HG02840 (cell line): ENCODE measurements at regions not wholly inside any gene's neighbourhood (a gene's known extent, or its start where the extent isn't known, plus 50 kb on each side); places are given as distances from the start of the nearest gene placed in this dataset.

Source experiments
- ATAC-seq: cut with Tn5 transposase; IDR thresholded peaks from one replicate; pipeline ENCODE4 v1.9.1; 2021; ENCODE audit warnings: mild to moderate bottlenecking, moderate library complexity, moderate number of reproducible peaks; ENCODE audit not compliant: unreplicated experiment, low FRiP score

GRCh38 chr9:115988701-115989100 lies 164.9 kb upstream of the PAPPA start:
- ATAC-seq = no peak

- no peak for ATAC-seq
These were observed 163.8 kb upstream of the PAPPA start for GRCh38 chr9:115989831-115990230.

GRCh38 chr9:115992834-115993233 lies 160.8 kb upstream of the PAPPA start:
- ATAC-seq = no peak

GRCh38 chr9:115997923-115998322 lies 155.7 kb upstream of the PAPPA start:
- no peak for ATAC-seq

GRCh38 chr9:115998666-115999065 lies 154.9 kb upstream of the PAPPA start:
- ATAC-seq = no peak

- ATAC-seq = no peak
These were observed 154.1 kb upstream of the PAPPA start for GRCh38 chr9:115999498-115999897.

DNA sequence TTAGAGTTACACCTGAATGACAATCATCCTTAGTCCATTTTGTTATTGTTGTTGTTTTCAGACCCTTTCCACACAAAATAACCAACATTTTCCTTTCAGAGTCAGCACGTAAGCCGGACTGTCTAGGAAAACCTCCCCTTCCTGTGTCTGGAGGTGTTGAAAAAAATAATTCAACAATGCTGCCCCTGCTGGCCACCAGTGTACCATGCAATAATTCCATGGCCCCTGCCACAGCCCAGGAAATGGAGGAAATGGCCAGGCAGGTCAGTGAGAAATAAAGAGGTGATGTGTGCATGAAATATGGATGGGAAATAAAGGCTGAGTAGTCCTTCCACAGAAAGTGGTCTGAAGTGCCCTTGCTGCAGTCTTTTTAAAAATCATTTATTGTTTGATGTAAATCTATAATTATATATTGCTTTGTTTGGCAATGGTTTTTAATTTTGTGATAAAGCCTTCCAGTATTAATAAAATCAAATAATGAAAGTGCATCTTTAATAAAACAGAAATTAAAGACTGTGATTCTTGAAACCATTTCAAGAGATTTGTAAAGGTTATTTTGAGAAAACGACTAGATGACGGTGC lies 152.8 kb upstream of the PAPPA start:
- no peak for ATAC-seq

DNA sequence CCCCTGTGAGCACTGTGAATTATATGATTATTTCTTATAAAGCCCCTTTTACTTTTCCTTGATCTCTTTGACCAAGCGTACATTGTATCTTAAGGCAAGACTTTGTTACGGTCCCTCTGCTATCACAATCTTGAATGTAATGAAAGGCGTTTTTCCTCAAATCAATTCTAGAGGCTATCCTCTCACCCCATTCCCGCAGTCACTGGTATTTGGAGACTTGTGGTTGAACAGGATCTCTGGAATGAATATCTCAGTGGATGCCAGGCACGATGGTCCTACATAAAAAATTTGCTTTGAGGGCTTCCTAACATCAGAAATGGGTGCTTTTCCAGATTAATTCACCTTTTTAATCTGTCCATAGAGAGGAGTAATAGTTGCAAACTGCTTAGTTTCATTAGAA lies 151.4 kb upstream of the PAPPA start:
- no peak for ATAC-seq

DNA sequence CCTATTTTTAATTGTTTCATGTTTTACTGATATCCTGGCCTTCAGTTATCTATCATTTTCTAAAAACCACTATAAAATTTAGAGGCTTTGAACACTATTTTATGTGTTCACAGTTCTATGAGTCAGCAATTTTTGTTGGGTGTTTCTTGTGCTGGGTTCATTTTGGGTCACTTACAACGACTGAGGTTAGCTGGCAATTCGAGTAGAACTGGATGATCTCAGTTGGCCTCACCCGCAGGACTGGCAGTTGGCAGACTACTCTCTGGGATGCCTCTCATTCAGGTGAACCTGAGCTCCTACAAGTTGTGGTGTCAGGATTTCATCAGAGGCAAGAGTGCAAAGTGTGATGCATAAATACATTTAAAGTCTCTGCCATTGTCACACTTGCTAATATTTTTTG lies 151.0 kb upstream of the PAPPA start:
- no peak for ATAC-seq

GRCh38 chr9:116003397-116003796 lies 150.2 kb upstream of the PAPPA start:
- no peak for ATAC-seq

GRCh38 chr9:116005205-116005604 lies 148.4 kb upstream of the PAPPA start:
- ATAC-seq = no peak

GRCh38 chr9:116007824-116008223 lies 145.8 kb upstream of the PAPPA start:
- ATAC-seq = no peak

DNA sequence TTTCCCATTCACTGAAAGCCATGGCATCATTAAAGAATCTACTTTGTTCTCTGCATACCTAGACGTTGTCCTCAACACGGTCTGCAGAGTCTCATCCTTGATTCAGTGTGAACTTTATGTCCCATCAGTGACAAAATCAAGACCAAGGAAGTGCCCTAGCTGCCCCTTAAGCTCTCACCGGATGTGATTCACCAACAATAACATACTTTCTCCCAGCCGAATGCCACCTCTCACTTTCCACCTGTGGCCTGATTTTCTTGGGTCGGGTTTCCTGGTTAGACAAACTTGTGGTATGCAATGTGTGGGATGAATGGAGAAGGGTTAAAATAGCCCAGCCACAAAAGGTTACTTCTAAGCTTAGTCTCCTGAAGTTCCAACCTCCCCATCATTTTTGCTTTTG lies 145.3 kb upstream of the PAPPA start:
- ATAC-seq = no peak

DNA sequence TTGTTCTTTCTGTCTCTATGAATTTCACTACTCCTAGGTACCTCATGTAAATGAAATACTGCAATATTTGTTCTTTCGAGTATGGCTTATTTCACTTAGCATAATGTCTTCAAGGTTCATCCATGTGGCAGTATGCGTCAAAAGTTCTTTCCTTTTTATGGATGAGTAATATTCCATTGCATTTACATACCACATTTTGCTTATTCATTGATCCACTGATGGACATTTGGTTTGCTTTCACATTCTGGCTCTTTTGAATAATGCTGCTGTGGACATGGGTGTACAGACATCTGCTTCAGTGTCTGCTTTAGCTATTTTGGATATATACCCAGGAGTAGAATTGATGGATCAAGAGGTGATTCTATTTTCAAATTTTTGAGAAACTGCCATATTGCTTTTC lies 144.2 kb upstream of the PAPPA start:
- no peak for ATAC-seq

DNA sequence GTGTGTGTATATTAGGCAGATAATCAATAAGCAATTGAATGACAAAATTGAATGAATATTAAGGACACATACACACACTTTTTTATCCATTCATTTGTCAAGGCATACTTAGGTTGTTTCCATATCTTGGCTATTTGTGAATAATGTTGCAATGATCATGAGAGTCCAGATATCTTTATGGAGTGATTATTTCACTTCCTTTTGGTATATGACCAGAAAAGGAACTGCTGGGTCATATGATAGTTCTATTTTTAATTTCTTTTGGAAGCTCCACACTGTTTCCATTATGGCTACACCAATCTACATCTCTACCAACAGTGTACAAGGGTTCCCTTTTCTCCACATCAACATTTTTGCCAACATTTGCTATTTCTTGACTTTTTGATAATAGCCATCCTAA lies 137.7 kb upstream of the PAPPA start:
- ATAC-seq = no peak

- no peak for ATAC-seq
These were observed 133.4 kb upstream of the PAPPA start for GRCh38 chr9:116020146-116020545.

GRCh38 chr9:116020801-116021200 lies 132.8 kb upstream of the PAPPA start:
- ATAC-seq = no peak

- no peak for ATAC-seq
These were observed 126.5 kb upstream of the PAPPA start for GRCh38 chr9:116027096-116027495.

- ATAC-seq = no peak
These were observed 126.1 kb upstream of the PAPPA start for GRCh38 chr9:116027511-116027910.

DNA sequence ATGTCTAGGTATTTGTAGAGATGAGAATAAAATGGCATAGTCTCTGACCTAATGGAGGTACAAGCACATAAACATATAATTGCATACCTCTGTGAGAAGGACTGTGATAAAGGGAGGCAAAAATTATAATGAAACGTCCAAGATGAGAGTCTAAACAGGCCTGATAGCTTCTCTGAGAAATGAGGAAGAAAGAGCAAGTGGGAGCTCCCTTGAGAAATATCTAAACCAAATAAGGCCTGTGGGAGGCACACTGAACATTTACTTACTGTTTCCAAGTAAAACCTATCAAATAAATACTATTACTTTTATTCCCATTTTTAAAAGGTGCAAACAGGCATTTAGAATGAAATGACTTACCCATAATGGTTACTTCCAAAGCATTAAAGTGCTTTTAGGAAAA lies 125.6 kb upstream of the PAPPA start:
- no peak for ATAC-seq

DNA sequence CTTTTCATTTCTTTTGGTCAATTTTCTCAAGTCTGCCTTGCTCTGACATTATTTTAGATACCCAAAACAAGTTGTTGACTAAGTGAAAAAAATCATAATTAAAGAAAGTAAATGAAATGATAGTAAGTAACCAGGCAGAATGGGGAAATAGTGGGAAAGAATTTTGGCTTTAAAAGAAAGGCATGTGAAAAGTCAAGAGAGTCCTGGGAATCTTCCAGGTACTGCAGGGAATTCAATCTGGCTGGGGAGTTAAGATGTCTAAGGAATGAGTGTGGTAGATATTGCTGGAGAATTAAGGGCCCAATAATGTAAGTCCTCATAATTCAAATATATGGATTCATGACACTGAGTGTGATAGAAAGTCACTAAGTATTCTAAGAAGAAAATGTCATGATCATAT lies 123.1 kb upstream of the PAPPA start:
- ATAC-seq = no peak

- no peak for ATAC-seq
These were observed 120.7 kb upstream of the PAPPA start for GRCh38 chr9:116032683-116033440.
